CD14-positive monocyte (primary cell): ENCODE measurements at regions not wholly inside any gene's neighbourhood (a gene's known extent, or its start where the extent isn't known, plus 50 kb on each side); places are given as distances from the start of the nearest gene placed in this dataset.

Experiments
- DNase-seq, 3 donors: peaks; one replicate each; pipeline ENCODE4 v3.0.0-alpha.2; 2011 to 2022
- H2AFZ ChIP-seq: 2 replicates; pipeline ENCODE4 v1.6.0; 2012; ENCODE audit warnings: mild to moderate bottlenecking, low read depth, low read length, inconsistent platforms; ENCODE audit not compliant: insufficient read depth, poor library complexity, severe bottlenecking
- H3K27ac ChIP-seq, 2 donors: 1 replicate in 1 of 2; 2 replicates in 1 of 2; pipeline ENCODE4 v1.5.1; 2012 to 2013; ENCODE audit warnings: low read length in 2 of 2, control low read depth in 1 of 2, inconsistent platforms in 1 of 2, low read depth in 1 of 2, mild to moderate bottlenecking in 1 of 2
- H3K27me3 ChIP-seq, 2 donors: one replicate each; pipeline versions ENCODE4 v1.6.0 to v1.6.1; 2011 to 2013; ENCODE audit warnings: low read length in 2 of 2; ENCODE audit not compliant: control insufficient read depth in 2 of 2, insufficient read depth in 2 of 2
- H3K36me3 ChIP-seq, 2 donors: replicated peaks in 1 of 2; 1 replicate in 1 of 2; 2 replicates in 1 of 2; pipeline versions ENCODE4 v1.5.1 to v1.6.1; 2012 to 2013; ENCODE audit warnings: low read length in 2 of 2, control low read depth in 1 of 2, inconsistent platforms in 1 of 2, mild to moderate bottlenecking in 1 of 2; ENCODE audit not compliant: insufficient read depth in 2 of 2, control insufficient read depth in 1 of 2
- H3K4me1 ChIP-seq, 2 donors: 1 replicate in 1 of 2; 2 replicates in 1 of 2; pipeline versions ENCODE4 v1.5.1 to v1.6.1; 2012 to 2013; ENCODE audit warnings: low read length in 2 of 2, control low read depth in 1 of 2, inconsistent platforms in 1 of 2, mild to moderate bottlenecking in 1 of 2, moderate library complexity in 1 of 2; ENCODE audit not compliant: insufficient read depth in 2 of 2, control insufficient read depth in 1 of 2
- H3K4me2 ChIP-seq: replicated peaks from 2 replicates; pipeline ENCODE3; 2012; ENCODE audit warnings: low read length, moderate library complexity, mild to moderate bottlenecking; ENCODE audit not compliant: poor library complexity, severe bottlenecking; ENCODE audit errors: extremely low read depth
- H3K4me3 ChIP-seq, 3 experiments: fragments of 200-600 bp in 1 of 3; sonication (generic) in 1 of 3; replicated peaks in 1 of 3; 1 replicate in 2 of 3; 2 replicates in 1 of 3; pipeline ENCODE4 v1.5.1; 2011 to 2013; ENCODE audit warnings: low read length in 3 of 3, mild to moderate bottlenecking in 3 of 3, control low read depth in 2 of 3, low read depth in 2 of 3, inconsistent platforms in 1 of 3, moderate library complexity in 1 of 3
- H3K79me2 ChIP-seq: 2 replicates; pipeline ENCODE4 v1.6.0; 2012; ENCODE audit warnings: mild to moderate bottlenecking, control low read depth, inconsistent platforms, low read length, moderate library complexity; ENCODE audit not compliant: insufficient read depth
- H3K9ac ChIP-seq: 2 replicates; pipeline ENCODE4 v1.6.0; 2017; ENCODE audit warnings: low read length, mild to moderate bottlenecking; ENCODE audit not compliant: insufficient read depth, poor library complexity, severe bottlenecking
- H3K9me3 ChIP-seq, 2 donors: replicated peaks in 1 of 2; 1 replicate in 1 of 2; 2 replicates in 1 of 2; pipeline versions ENCODE4 v1.5.1 to v1.6.1; 2012 to 2013; ENCODE audit warnings: low read length in 2 of 2, control low read depth in 1 of 2; ENCODE audit not compliant: control insufficient read depth in 1 of 2, insufficient read depth in 1 of 2
- H4K20me1 ChIP-seq: 2 replicates; pipeline ENCODE4 v1.6.0; 2012; ENCODE audit warnings: mild to moderate bottlenecking, low read length, control low read depth, moderate library complexity; ENCODE audit not compliant: insufficient read depth
- H3K27ac Mint-ChIP-seq, 7 donors: one replicate each; pipeline ENCODE4 v1.8.0; 2020; ENCODE audit warnings: mild to moderate bottlenecking in 7 of 7, mixed read lengths in 7 of 7, moderate library complexity in 6 of 7, inconsistent platforms in 2 of 7
- H3K27me3 Mint-ChIP-seq, 3 donors: one replicate each; pipeline ENCODE4 v1.8.0; 2021 to 2022; ENCODE audit warnings: low read depth in 3 of 3, mild to moderate bottlenecking in 3 of 3, mixed read lengths in 3 of 3, moderate library complexity in 3 of 3, inconsistent platforms in 1 of 3
- H3K36me3 Mint-ChIP-seq, 2 donors: one replicate each; pipeline ENCODE4 v1.8.0; 2020; ENCODE audit warnings: mixed read lengths in 2 of 2, inconsistent platforms in 1 of 2, mild to moderate bottlenecking in 1 of 2
- H3K4me1 Mint-ChIP-seq: one replicate; pipeline ENCODE4 v1.8.0; 2020; ENCODE audit warnings: mild to moderate bottlenecking, mixed read lengths
- H3K4me3 Mint-ChIP-seq, 2 donors: one replicate each; pipeline ENCODE4 v1.8.0; 2020; ENCODE audit warnings: mild to moderate bottlenecking in 2 of 2, mixed read lengths in 2 of 2, moderate library complexity in 1 of 2
- H3K9me3 Mint-ChIP-seq, 7 donors: one replicate each; pipeline ENCODE4 v1.8.0; 2020 to 2022; ENCODE audit warnings: mixed read lengths in 7 of 7, mild to moderate bottlenecking in 6 of 7, moderate library complexity in 6 of 7, inconsistent platforms in 2 of 7
- WGBS: methylation state at CpG from one replicate; pipeline ENCODE4 v1.1.5; 2013; ENCODE audit warnings: missing lambda C conversion rate; ENCODE audit not compliant: insufficient coverage; 5-methylcytosine and 5-hydroxymethylcytosine counted together
- intact Hi-C, 2 donors: fragments of 100-400 bp; cut with micrococcal nuclease; formaldehyde crosslinking; loops; one replicate each; pipeline versions ENCODE4 v1.15.0 to v1.15.1; 2023
- TF ChIP-seq, protein P1 (sequence below): fragments of 200-600 bp; IDR thresholded peaks from one replicate; pipeline ENCODE4 v1.8.0; 2022; ENCODE audit warnings: antibody characterized with exemption, mild to moderate bottlenecking

DNA sequence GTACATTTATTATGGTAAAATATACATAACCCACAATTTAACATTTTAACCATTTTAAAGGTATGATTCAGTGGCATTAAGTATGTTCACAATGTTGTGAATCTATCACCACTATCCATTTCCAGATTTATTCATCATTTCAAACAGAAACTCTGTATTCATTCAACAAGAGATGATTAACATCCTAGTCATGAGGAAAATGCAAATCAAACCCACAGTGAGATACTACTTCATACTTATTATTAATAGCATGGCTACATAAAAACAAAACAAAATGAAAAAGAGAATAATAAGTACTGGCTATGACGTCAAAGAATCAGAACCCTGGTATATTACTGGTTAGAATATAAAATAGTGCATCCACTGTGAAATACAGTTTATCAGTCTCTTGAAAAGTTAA, 386.6 kb upstream of the POM121L12 start:
- H3K4me1 Mint-ChIP-seq = no peaks in the 10 kb centered on the region
- TF ChIP-seq, protein P1, sequence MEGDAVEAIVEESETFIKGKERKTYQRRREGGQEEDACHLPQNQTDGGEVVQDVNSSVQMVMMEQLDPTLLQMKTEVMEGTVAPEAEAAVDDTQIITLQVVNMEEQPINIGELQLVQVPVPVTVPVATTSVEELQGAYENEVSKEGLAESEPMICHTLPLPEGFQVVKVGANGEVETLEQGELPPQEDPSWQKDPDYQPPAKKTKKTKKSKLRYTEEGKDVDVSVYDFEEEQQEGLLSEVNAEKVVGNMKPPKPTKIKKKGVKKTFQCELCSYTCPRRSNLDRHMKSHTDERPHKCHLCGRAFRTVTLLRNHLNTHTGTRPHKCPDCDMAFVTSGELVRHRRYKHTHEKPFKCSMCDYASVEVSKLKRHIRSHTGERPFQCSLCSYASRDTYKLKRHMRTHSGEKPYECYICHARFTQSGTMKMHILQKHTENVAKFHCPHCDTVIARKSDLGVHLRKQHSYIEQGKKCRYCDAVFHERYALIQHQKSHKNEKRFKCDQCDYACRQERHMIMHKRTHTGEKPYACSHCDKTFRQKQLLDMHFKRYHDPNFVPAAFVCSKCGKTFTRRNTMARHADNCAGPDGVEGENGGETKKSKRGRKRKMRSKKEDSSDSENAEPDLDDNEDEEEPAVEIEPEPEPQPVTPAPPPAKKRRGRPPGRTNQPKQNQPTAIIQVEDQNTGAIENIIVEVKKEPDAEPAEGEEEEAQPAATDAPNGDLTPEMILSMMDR = no peak
- peaks cover 0 to 7% (median 5%) of the 10 kb centered on the region in 7 donors for H3K9me3 Mint-ChIP-seq
- Histone ChIP-seq H2AFZ (no peak overlapping the region), H3K79me2 (no peaks in the 10 kb centered on the region), H3K4me1 (no peaks in the 10 kb centered on the region), H4K20me1 (no peaks in the 10 kb centered on the region), H3K4me2 (no peak overlapping the region), H3K27me3 (no peaks in the 10 kb centered on the region), H3K4me3 (no peak overlapping the region), H3K27ac (no peak overlapping the region), H3K9me3 (peaks cover 0 to 6% of the 10 kb centered on the region in 2 donors), H3K9ac (no peak overlapping the region), H3K36me3 (no peaks in the 10 kb centered on the region)
- WGBS = no CpG with 5 or more reads among the region's 1 CpG
- H3K27ac Mint-ChIP-seq = no peak overlapping the region
- peaks cover 0 to 1% (median 0%) of the 10 kb centered on the region in 3 donors for H3K27me3 Mint-ChIP-seq
- no peak for DNase-seq
- no peak overlapping the region for H3K4me3 Mint-ChIP-seq
- intact Hi-C loops = no loop called here
- no peaks in the 10 kb centered on the region for H3K36me3 Mint-ChIP-seq

DNA sequence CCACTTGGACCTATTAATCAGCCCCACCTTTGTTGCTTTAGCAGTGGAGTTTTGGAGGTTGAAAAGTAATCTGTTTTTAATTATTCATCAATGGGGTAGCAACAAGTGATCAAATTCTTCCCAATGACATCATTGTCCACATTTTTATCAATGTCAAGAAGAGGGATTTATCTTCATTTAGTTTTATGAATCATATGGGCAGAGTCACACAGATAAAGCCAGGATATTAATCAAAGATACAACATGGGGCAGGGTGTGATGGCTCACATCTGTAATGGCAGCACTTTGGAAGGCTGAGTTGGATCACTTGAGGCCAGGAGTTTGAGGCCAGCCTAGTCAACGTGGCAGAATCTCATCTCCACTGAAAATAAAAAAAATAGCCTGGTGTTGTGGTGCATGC, 388.4 kb upstream of the POM121L12 start:
- H3K4me3 Mint-ChIP-seq = no peak overlapping the region
- H3K4me3 ChIP-seq = no peak overlapping the region
- WGBS = no CpG with 5 or more reads among the region's 1 CpG
- peaks cover 0 to 1% (median 0%) of the 10 kb centered on the region in 3 donors for H3K27me3 Mint-ChIP-seq
- H3K79me2 ChIP-seq = no peaks in the 10 kb centered on the region
- H3K9me3 ChIP-seq = peaks cover 0 to 3% of the 10 kb centered on the region in 2 donors
- no peak overlapping the region for H3K4me2 ChIP-seq
- H3K36me3 Mint-ChIP-seq = no peaks in the 10 kb centered on the region
- DNase-seq = no peak
- no peaks in the 10 kb centered on the region for H3K27me3 ChIP-seq
- H3K36me3 ChIP-seq = no peaks in the 10 kb centered on the region
- no peaks in the 10 kb centered on the region for H4K20me1 ChIP-seq
- intact Hi-C loops = no loop called here
- no peaks in the 10 kb centered on the region for H3K4me1 ChIP-seq
- no peak overlapping the region for H3K27ac ChIP-seq
- H3K4me1 Mint-ChIP-seq = no peaks in the 10 kb centered on the region
- peaks cover 0 to 6% (median 4%) of the 10 kb centered on the region in 7 donors for H3K9me3 Mint-ChIP-seq
- H3K27ac Mint-ChIP-seq = no peak overlapping the region
- TF ChIP-seq, protein P1 = no peak
- H2AFZ ChIP-seq = no peak overlapping the region
- no peak overlapping the region for H3K9ac ChIP-seq
